Stimulated activated CD8-positive, alpha-beta memory T cell treated with anti-CD3 and anti-CD28 coated beads, Interleukin-4, amount 100 ng/mL, for 1 hour (primary cell): ENCODE measurements at regions not wholly inside any gene's neighbourhood (a gene's known extent, or its start where the extent isn't known, plus 50 kb on each side); places are given as distances from the start of the nearest gene placed in this dataset.

Experiments
- DNase-seq, 2 donors: peaks; one replicate each; pipeline ENCODE4 v3.0.0-alpha.2; 2020; ENCODE audit warnings: low read depth in 2 of 2, low spot score in 1 of 2

DNA sequence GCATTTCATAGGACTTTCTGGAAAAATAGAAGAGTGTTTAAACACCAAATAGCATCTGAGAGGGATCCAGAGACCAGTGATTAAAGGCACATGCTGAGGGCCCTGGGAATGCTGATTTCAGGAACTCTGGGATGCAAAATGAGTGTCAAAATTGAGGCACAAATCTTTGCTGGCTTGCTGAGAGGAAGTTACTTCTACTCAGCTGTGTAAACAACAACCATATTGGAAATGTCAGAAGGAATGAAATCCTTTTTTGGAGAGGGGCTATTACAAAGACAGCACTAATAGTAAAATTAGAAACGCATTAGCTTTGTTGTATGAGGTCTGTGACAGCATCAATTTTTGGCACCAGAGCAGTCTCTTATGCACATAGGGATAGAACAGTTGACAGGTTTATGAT lies 267.8 kb upstream of the RAG2 start:
- no peak for DNase-seq

- DNase-seq: no peak
Measured at GRCh38 chr11:36854875-36855274, 256.8 kb upstream of the RAG2 start.

- no peak for DNase-seq
Measured at GRCh38 chr11:36848660-36849059, 250.6 kb upstream of the RAG2 start.

GRCh38 chr11:36840378-36840777 lies 242.3 kb upstream of the RAG2 start:
- no peak for DNase-seq

GRCh38 chr11:36837831-36838437 lies 239.9 kb upstream of the RAG2 start:
- no peak for DNase-seq

GRCh38 chr11:36825251-36825650 lies 227.2 kb upstream of the RAG2 start:
- DNase-seq: no peak

DNA sequence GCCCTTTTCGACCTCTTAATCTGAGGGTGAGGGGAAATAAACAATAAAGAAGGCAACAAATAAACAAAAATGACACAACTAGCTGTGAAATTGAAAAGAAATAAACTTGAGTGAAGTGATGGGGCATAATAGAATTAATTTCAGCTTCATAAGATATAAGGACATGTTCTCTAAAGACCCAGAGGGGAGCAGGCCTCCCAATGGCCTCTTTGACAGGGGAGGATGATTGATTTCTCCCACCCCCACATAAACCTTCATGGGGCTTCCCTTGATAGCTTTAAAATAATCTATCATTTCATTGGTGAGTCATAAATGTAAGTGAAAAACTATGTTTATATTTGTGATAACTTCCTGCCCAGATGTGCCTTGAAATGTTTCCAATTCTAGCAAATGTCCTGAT lies 226.3 kb upstream of the RAG2 start:
- no peak for DNase-seq

DNA sequence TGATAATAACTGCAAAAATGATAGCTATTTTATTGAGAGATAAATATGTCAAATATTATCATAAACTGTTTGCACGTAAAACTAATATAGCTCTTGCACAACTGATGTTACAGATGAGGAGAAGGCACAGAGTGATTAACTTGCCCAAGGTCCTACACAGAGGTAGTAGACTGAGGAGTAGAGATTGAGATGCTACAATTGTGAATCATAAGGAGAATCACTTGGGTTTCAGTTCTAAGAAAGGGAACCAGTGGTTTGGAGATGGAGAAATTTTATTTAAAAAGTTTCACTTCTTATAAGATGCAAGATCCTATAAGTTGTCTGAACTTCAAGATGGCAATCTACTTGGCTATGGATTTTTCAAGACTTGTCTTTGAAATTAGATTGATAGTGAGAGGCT lies 224.8 kb upstream of the RAG2 start:
- no peak for DNase-seq

GRCh38 chr11:36818410-36818809 lies 220.4 kb upstream of the RAG2 start:
- no peak for DNase-seq

GRCh38 chr11:36817336-36817965 lies 219.4 kb upstream of the RAG2 start:
- no peak for DNase-seq

DNA sequence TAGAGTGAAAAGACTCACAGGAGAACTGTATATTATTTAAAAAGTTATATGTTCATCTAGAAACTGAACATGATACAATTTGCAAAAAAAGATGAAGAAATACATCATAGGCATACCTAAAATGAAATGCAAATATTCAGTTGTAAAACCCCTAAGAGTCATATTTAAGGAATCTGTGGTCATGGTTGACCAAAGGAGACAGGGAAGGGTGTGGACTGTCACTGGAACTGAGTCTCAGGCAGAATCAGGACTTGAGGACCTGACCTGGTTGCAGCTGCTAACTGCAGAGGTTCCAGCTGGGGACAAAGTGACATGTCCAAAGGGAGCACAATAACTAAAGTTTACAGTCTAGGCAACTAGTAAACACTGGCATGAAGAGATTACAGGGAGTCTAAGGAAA lies 211.3 kb upstream of the RAG2 start:
- no peak for DNase-seq

- no peak for DNase-seq
Measured at GRCh38 chr11:36807871-36808270, 209.8 kb upstream of the RAG2 start.

DNA sequence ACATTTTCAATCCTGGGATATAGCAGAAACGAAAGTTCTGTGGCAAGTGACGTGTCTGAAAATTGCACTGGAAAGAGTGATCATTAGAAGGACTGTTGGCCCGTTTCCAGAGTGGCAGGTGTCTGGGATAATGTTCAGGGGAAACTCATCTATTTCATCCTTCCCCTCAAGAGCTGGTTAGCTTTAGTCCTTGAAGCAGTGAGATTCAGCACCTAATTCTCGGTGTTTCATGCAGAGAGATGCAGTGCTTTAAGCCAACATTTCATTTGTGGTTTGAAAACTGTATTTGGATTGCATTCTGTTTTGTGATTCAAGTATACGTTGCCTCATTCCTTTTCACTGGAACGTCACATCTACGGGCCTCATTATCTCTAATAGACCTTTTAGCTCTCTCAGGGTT lies 205.0 kb upstream of the RAG2 start:
- DNase-seq: no peak

DNA sequence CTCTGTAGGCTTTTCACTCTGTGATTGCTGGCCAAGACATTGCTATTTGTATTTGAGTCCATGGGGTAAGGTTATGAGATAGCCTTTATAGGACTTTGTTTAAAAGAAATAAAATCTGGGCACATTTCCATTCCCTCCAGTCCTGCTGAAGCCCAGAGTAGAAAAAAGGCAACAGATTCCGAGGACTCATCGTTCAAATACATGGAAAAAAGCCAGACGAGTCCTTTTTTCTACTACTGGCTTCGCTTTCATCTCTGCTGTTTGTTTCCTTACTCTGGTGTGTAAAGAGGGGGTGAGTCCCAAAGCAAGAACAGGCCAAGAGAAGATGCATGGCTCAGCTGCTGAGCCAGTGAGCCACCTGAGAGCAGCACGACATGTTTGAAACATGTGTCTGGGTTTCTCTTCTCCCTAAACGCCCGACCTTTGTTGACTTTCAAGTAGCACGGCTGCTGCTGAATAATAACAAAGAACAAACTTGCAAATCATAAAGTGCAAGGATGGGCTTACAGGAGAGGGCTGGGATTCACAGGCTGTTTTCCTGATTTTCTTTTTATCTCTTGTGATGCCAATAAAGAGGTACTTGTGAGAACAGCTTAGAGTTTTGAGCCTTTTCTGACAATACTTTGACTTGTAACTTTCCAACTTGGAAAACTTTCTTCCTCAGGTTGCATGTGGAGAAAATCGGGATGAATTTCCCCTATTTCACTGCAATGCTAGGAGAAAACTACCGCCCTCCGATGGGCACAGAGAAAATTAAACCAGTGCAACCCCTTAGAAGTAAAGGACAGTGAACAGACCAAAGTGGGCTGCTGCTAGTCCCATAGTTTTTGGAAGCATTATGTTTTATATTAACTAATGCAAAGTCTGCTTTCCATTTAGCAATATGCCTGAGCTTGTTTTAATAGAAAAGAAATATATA lies 195.2 kb upstream of the RAG2 start:
- no peak for DNase-seq

- no peak for DNase-seq
Measured at GRCh38 chr11:36791957-36792356, 193.9 kb upstream of the RAG2 start.

- no peak for DNase-seq
Measured at GRCh38 chr11:36790526-36790925, 192.5 kb upstream of the RAG2 start.

DNA sequence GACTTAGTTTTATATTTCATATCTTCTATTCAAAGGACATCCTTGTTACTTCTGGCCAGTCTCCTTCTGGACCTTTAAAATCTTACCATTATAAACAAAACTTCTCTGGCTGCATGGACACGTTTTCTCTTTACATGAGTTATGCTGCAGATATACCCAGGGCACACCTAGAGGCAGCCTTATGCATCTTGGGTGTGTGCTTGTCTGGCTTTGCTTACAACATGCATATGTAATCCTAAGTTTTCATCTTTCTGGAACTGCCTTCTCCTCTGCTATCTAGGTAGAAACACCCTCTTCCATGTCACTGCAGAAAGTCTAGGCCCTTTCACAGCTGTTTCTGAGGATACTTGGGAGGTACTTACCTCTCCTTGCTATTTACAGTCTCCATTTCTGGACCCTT lies 185.8 kb upstream of the RAG2 start:
- DNase-seq: no peak

DNA sequence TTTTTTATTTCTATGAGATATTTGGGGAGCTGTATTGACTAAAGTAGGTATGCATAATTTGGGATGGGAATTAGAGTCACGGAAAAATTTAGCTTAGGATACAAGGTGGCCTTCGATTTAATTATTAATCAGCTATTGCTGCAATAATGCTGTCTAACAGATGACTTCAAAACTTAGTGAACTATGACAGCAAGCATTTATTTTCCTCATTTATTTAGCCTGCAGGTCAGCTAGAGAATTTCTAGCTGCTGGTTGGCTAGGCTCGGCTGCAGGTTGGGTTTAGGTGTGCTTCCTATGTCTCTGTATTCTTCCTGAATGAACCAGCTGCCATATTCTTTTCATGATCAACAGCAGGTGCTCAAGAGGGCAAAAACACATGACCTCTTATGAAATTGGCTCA lies 181.8 kb upstream of the RAG2 start:
- DNase-seq: no peak

DNA sequence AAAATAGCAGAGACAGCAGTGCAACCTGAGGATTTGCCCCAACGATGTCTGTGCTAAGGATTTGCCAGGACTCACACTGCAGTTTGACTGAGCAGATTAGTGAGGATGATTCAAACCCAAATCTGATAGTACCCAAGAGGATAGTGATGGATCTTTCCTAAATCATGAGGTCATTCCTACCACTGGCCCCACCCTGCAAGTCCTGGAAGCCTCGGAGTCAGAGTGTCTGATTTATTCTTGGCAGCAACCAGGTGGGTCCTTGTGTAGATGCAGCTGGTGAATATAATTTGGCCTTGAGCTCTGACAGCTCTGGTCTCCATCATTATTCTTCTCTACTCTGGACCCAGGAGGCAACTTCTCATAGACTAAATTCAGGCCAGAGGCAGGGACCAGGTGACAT lies 179.3 kb upstream of the RAG2 start:
- no peak for DNase-seq

DNA sequence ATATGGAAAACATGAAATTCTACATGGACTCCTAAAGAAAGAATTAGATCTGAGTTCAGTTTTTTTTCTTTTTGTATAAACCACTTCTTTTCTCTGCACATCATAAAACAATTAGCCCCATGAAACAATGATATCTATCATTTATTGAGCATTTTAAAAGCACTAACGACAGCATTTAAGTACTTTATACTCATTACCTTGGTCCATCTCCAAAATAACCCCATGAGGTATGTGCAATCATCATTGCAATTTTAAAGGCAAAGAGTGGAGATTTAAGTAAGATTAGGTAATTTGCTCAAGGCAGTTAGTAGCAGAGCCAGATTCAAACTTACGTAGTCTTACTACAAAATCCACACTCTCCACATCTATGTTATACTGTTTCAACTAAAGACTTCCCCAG lies 177.7 kb upstream of the RAG2 start:
- no peak for DNase-seq

DNA sequence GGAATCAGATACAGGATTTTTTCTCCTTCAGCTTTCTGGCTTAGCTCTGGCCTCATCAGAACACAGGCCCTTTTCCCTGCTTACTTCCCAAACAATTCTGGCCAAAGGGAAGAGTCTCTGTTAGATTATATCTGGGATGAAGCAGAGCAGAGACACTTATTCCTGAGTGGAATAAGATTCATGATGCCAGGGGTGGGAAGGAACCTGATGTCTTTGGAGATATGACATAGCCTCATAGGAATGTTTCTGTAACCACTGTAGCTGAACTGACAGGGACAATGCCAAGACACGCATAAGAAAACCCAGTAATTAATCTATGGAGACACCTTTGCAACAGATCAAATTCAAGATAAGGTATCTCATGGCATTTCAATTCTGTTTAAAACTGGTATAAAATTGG lies 177.1 kb upstream of the RAG2 start:
- no peak for DNase-seq

DNA sequence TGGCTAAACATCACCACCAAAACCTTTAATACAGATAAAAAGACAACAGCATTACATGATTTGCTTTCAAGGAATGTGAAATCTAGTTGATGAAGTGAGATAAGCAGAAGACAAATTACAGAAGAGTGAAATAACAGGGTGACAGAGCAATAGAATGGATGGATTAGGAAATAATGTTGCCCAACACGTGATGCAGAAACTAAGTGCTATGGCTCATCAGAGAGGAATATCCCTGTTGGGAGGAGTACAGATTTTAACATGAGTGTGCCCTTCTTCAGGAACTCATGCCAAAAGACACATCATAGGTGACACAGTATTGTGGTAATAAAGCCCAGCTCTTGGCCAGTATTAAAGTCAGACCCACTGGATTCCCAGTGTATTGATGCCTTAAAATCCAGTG lies 176.6 kb upstream of the RAG2 start:
- DNase-seq: no peak
